GM18502 (cell line): ENCODE measurements at regions not wholly inside any gene's neighbourhood (a gene's known extent, or its start where the extent isn't known, plus 50 kb on each side); places are given as distances from the start of the nearest gene placed in this dataset.
A peak's percentile ranks its signal among the peaks of the same experiment; 100 is the strongest.
"Not testable (repeated sequence)": the region's sequence is repeated elsewhere in the genome, so short reads cannot be mapped to it uniquely, and the experiment has no call there.

ENCODE experiments used
- ATAC-seq: cut with Tn5 transposase; IDR thresholded peaks from one replicate; pipeline ENCODE4 v1.9.1; 2021; ENCODE audit warnings: mild to moderate bottlenecking; ENCODE audit not compliant: unreplicated experiment, poor library complexity

GRCh38 chr7:101740981-101741725, 76.3 kb upstream of the CUX1 start:
- ATAC-seq = peak; percentile 65

GRCh38 chr7:101743241-101743994, 74.0 kb upstream of the CUX1 start:
- ATAC-seq = no peak

GRCh38 chr7:101743995-101744360, 73.4 kb upstream of the CUX1 start:
- no peak for ATAC-seq

- no peak for ATAC-seq
Observed at GRCh38 chr7:101744588-101744987, 72.8 kb upstream of the CUX1 start.

- no peak for ATAC-seq
Observed at GRCh38 chr7:101746314-101746713, 71.1 kb upstream of the CUX1 start.

GRCh38 chr7:101747053-101747878, 70.2 kb upstream of the CUX1 start:
- no peak for ATAC-seq

GRCh38 chr7:101747879-101748345, 69.5 kb upstream of the CUX1 start:
- no peak for ATAC-seq

GRCh38 chr7:101749891-101750290, 67.5 kb upstream of the CUX1 start:
- no peak for ATAC-seq

GRCh38 chr7:101753316-101753715, 64.1 kb upstream of the CUX1 start:
- no peak for ATAC-seq

GRCh38 chr7:101754424-101755159, 62.8 kb upstream of the CUX1 start:
- ATAC-seq = no peak

GRCh38 chr7:101757879-101758278, 59.5 kb upstream of the CUX1 start:
- ATAC-seq = no peak

- not testable (repeated sequence) for ATAC-seq
Observed at GRCh38 chr7:101758519-101758918, 58.9 kb upstream of the CUX1 start.

GRCh38 chr7:101764221-101764620, 53.2 kb upstream of the CUX1 start:
- no peak for ATAC-seq

GRCh38 chr7:101767544-101767943, 49.9 kb upstream of the CUX1 start:
- ATAC-seq = no peak
